ENCODE measurements at regions not wholly inside any gene's neighbourhood (a gene's known extent, or its start where the extent isn't known, plus 50 kb on each side); places are given as distances from the start of the nearest gene placed in this dataset.
"Not testable (repeated sequence)": the region's sequence is repeated elsewhere in the genome, so short reads cannot be mapped to it uniquely, and the experiment has no call there.

GRCh38 chr2:144738749-144739148 lies 218.8 kb upstream of the ZEB2 start:
- ATAC-seq (ENCODE audit: poor library complexity): no peak
- H3K36me3 Mint-ChIP-seq (ENCODE audit: low read depth): no peaks in the 10 kb centered on the region
- H3K27me3 ChIP-seq (ENCODE audit: control insufficient read depth in 1 of 2, insufficient read depth in 2 of 2, low read length in 2 of 2): no peaks in the 10 kb centered on the region
- no peak overlapping the region for H3K4me3 Mint-ChIP-seq
- no peaks in the 10 kb centered on the region for H3K9me3 ChIP-seq (ENCODE audit: control insufficient read depth in 1 of 2, insufficient read depth in 1 of 2, low read length in 2 of 2)
- no peaks in the 10 kb centered on the region for H3K4me1 ChIP-seq (ENCODE audit: insufficient read depth, low read length)
- no peak overlapping the region for H3K27ac Mint-ChIP-seq
- H3K36me3 ChIP-seq (ENCODE audit: insufficient read depth, low read length): no peaks in the 10 kb centered on the region
- no peaks in the 10 kb centered on the region for H3K9me3 Mint-ChIP-seq
- no peak for DNase-seq
- POLR2A ChIA-PET: no interaction called here
- intact Hi-C loops (cut with DNase I, micrococcal nuclease): no loop called here
- H3K27ac ChIP-seq (ENCODE audit: low read depth in 1 of 2, low read length in 2 of 2): no peak overlapping the region
- H3K4me3 ChIP-seq (ENCODE audit: low read length): no peak overlapping the region
- CTCF ChIA-PET: no interaction called here
- H3K27me3 Mint-ChIP-seq: peaks cover 4% of the 10 kb centered on the region
- H3K4me1 Mint-ChIP-seq (ENCODE audit: low read depth): no peaks in the 10 kb centered on the region
- no peak for TF ChIP-seq CTCF (IDR thresholded peaks at IDR 0.05)

GRCh38 chr2:144730711-144731110 lies 210.8 kb upstream of the ZEB2 start:
- CTCF ChIA-PET: no interaction called here

GRCh38 chr2:144724460-144724859 lies 204.5 kb upstream of the ZEB2 start:
- H3K36me3 ChIP-seq (ENCODE audit: insufficient read depth, low read length); H3K27me3 ChIP-seq (ENCODE audit: control insufficient read depth in 1 of 2, insufficient read depth in 2 of 2, low read length in 2 of 2); H3K4me3 Mint-ChIP-seq; H3K4me1 Mint-ChIP-seq (ENCODE audit: low read depth); H3K36me3 Mint-ChIP-seq (ENCODE audit: low read depth); CTCF ChIA-PET; H3K27me3 Mint-ChIP-seq; DNase-seq; H3K9me3 Mint-ChIP-seq; H3K9me3 ChIP-seq (ENCODE audit: control insufficient read depth in 1 of 2, insufficient read depth in 1 of 2, low read length in 2 of 2); H3K27ac Mint-ChIP-seq; H3K27ac ChIP-seq (ENCODE audit: low read depth in 1 of 2, low read length in 2 of 2); intact Hi-C loops (cut with DNase I, micrococcal nuclease); ATAC-seq (ENCODE audit: poor library complexity); H3K4me3 ChIP-seq (ENCODE audit: low read length); POLR2A ChIA-PET; H3K4me1 ChIP-seq (ENCODE audit: insufficient read depth, low read length): not testable (repeated sequence)

More at GRCh38 chr2:144730711-144731110, 210.8 kb upstream of the ZEB2 start:
- no peak overlapping the region for H3K4me3 Mint-ChIP-seq
- Histone ChIP-seq H3K4me1 (ENCODE audit: insufficient read depth, low read length) (no peaks in the 10 kb centered on the region), H3K27me3 (ENCODE audit: control insufficient read depth in 1 of 2, insufficient read depth in 2 of 2, low read length in 2 of 2) (no peaks in the 10 kb centered on the region), H3K9me3 (ENCODE audit: control insufficient read depth in 1 of 2, insufficient read depth in 1 of 2, low read length in 2 of 2) (no peaks in the 10 kb centered on the region), H3K27ac (ENCODE audit: low read depth in 1 of 2, low read length in 2 of 2) (no peak overlapping the region), H3K4me3 (ENCODE audit: low read length) (no peak overlapping the region), H3K36me3 (ENCODE audit: insufficient read depth, low read length) (no peaks in the 10 kb centered on the region)
- H3K9me3 Mint-ChIP-seq: no peaks in the 10 kb centered on the region
- no peaks in the 10 kb centered on the region for H3K36me3 Mint-ChIP-seq (ENCODE audit: low read depth)
- ATAC-seq (ENCODE audit: poor library complexity) (no peak), DNase-seq (no peak)
- intact Hi-C loops (cut with DNase I, micrococcal nuclease): no loop called here
- TF ChIP-seq CTCF (IDR thresholded peaks at IDR 0.05): no peak
- POLR2A ChIA-PET: no interaction called here
- no peaks in the 10 kb centered on the region for H3K27me3 Mint-ChIP-seq
- H3K27ac Mint-ChIP-seq: no peak overlapping the region
- H3K4me1 Mint-ChIP-seq (ENCODE audit: low read depth): no peaks in the 10 kb centered on the region

GRCh38 chr2:144718376-144718775 lies 198.5 kb upstream of the ZEB2 start:
- CTCF ChIA-PET: no interaction called here
- no peaks in the 10 kb centered on the region for H3K27me3 ChIP-seq (ENCODE audit: control insufficient read depth in 1 of 2, insufficient read depth in 2 of 2, low read length in 2 of 2)
- no peak for TF ChIP-seq CTCF (IDR thresholded peaks at IDR 0.05)
- no peaks in the 10 kb centered on the region for H3K4me1 ChIP-seq (ENCODE audit: insufficient read depth, low read length)
- POLR2A ChIA-PET: no interaction called here
- Mint-ChIP-seq H3K9me3 (peaks cover 8% of the 10 kb centered on the region), H3K27ac (no peak overlapping the region), H3K36me3 (ENCODE audit: low read depth) (no peaks in the 10 kb centered on the region), H3K4me1 (ENCODE audit: low read depth) (no peaks in the 10 kb centered on the region), H3K4me3 (no peak overlapping the region), H3K27me3 (no peaks in the 10 kb centered on the region)
- no peaks in the 10 kb centered on the region for H3K36me3 ChIP-seq (ENCODE audit: insufficient read depth, low read length)
- ATAC-seq (ENCODE audit: poor library complexity) (no peak), DNase-seq (no peak)
- H3K9me3 ChIP-seq (ENCODE audit: control insufficient read depth in 1 of 2, insufficient read depth in 1 of 2, low read length in 2 of 2): no peaks in the 10 kb centered on the region
- no peak overlapping the region for H3K4me3 ChIP-seq (ENCODE audit: low read length)
- intact Hi-C loops (cut with DNase I, micrococcal nuclease): no loop called here
- no peak overlapping the region for H3K27ac ChIP-seq (ENCODE audit: low read depth in 1 of 2, low read length in 2 of 2)
